SK-N-SH (cell line): ENCODE measurements at regions not wholly inside any gene's neighbourhood (a gene's known extent, or its start where the extent isn't known, plus 50 kb on each side); places are given as distances from the start of the nearest gene placed in this dataset.

ENCODE experiments used
- CTCF ChIA-PET: fragments of 300-600, 350-600 bp; formaldehyde crosslinking; extraction: SDS; loops from one replicate; lab custom pipeline; 2021; lab: Yijun Ruan, JAX
- POLR2A ChIA-PET: fragments of 350-600 bp; sonication (Branson Sonifier 250); formaldehyde crosslinking; extraction: SDS; loops from one replicate; lab custom pipeline; 2020; ENCODE audit warnings: antibody characterized with exemption, inconsistent platforms; lab: Yijun Ruan, JAX
- DNase-seq: peaks from one replicate; pipeline ENCODE4 v3.0.0; 2012
- H2AFZ ChIP-seq: fragments of 200-600 bp; sonication (generic); 2 replicates; pipeline ENCODE4 v1.8.1; 2016; ENCODE audit warnings: antibody characterized with exemption, mild to moderate bottlenecking, low read depth
- H3F3A ChIP-seq: fragments of 200-600 bp; sonication (generic); replicated peaks from 2 replicates; pipeline ENCODE3; 2016; ENCODE audit warnings: antibody characterized with exemption, mild to moderate bottlenecking; ENCODE audit not compliant: insufficient read depth
- H3K27ac ChIP-seq, 2 experiments: fragments of 200-500 bp in 1 of 2; fragments of 200-600 bp in 1 of 2; sonication (Bioruptor generic) in 1 of 2; sonication (generic), shearing (Covaris generic) in 1 of 2; 2 replicates each; pipeline versions ENCODE4 v1.5.1 to v1.6.1; 2014 to 2016; ENCODE audit warnings: low read depth in 2 of 2, inconsistent platforms in 1 of 2, low read length in 1 of 2, mild to moderate bottlenecking in 1 of 2, mixed read lengths in 1 of 2
- H3K27me3 ChIP-seq: fragments of 200-600 bp; sonication (generic), shearing (Covaris generic); 2 replicates; pipeline ENCODE4 v1.6.1; 2016; ENCODE audit warnings: mixed run types; ENCODE audit not compliant: insufficient read depth
- H3K36me3 ChIP-seq, 2 experiments: fragments of 200-500 bp in 1 of 2; fragments of 200-600 bp in 1 of 2; sonication (Bioruptor generic) in 1 of 2; sonication (generic) in 1 of 2; replicated peaks in 1 of 2; 2 replicates each; pipeline versions ENCODE3 to v1.5.1; 2014 to 2016; ENCODE audit warnings: low read length in 1 of 2, mild to moderate bottlenecking in 1 of 2; ENCODE audit not compliant: insufficient read depth in 2 of 2, control insufficient read depth in 1 of 2
- H3K4me1 ChIP-seq, 2 experiments: fragments of 200-500 bp in 1 of 2; fragments of 200-600 bp in 1 of 2; sonication (Bioruptor generic) in 1 of 2; sonication (generic), shearing (Covaris generic) in 1 of 2; 2 replicates each; pipeline versions ENCODE4 v1.5.1 to v1.6.1; 2014 to 2016; ENCODE audit warnings: low read depth in 1 of 2, low read length in 1 of 2, mixed run types in 1 of 2; ENCODE audit not compliant: insufficient read depth in 2 of 2, control insufficient read depth in 1 of 2
- H3K4me2 ChIP-seq: fragments of 200-600 bp; sonication (generic), shearing (Covaris generic); 2 replicates; pipeline ENCODE4 v1.6.1; 2017; ENCODE audit warnings: mixed run types
- H3K4me3 ChIP-seq, 2 experiments: fragments of 200-500 bp in 1 of 2; fragments of 200-600 bp in 1 of 2; sonication (Bioruptor generic) in 1 of 2; sonication (generic), shearing (Covaris generic) in 1 of 2; 2 replicates each; pipeline versions ENCODE4 v1.5.1 to v1.8.1; 2014 to 2016; ENCODE audit warnings: low read depth in 2 of 2, inconsistent platforms in 1 of 2, low read length in 1 of 2, mild to moderate bottlenecking in 1 of 2, mixed read lengths in 1 of 2, moderate library complexity in 1 of 2
- H3K79me2 ChIP-seq: fragments of 200-600 bp; sonication (generic); 2 replicates; pipeline ENCODE4 v1.8.1; 2017; ENCODE audit warnings: mild to moderate bottlenecking; ENCODE audit not compliant: insufficient read depth
- H3K9ac ChIP-seq: fragments of 200-600 bp; sonication (generic); 2 replicates; pipeline ENCODE4 v1.6.1; 2017; ENCODE audit warnings: mixed run types
- H3K9me2 ChIP-seq: fragments of 200-600 bp; sonication (generic); 2 replicates; pipeline ENCODE4 v1.6.1; 2017; ENCODE audit warnings: mixed run types
- H3K9me3 ChIP-seq: fragments of 200-600 bp; sonication (generic); 2 replicates; pipeline ENCODE4 v1.6.1; 2017; ENCODE audit warnings: mixed run types, mild to moderate bottlenecking, moderate library complexity
- H4K20me1 ChIP-seq: fragments of 200-600 bp; sonication (generic); 2 replicates; pipeline ENCODE4 v1.6.1; 2017; ENCODE audit warnings: mild to moderate bottlenecking, mixed run types; ENCODE audit not compliant: insufficient read depth
- CTCF ChIP-seq: fragments of 200-600 bp; sonication (generic); IDR thresholded peaks from 2 replicates; pipeline ENCODE4 v1.6.1; 2017; ENCODE audit warnings: antibody characterized with exemption, mild to moderate bottlenecking, moderate library complexity
- FOSL2 ChIP-seq: IDR thresholded peaks from 2 replicates; pipeline ENCODE4 v1.4.0; 2012; ENCODE audit warnings: low read depth, mild to moderate bottlenecking, moderate library complexity, borderline replicate concordance
- FOXJ3 ChIP-seq: sonication (generic); formaldehyde crosslinking; IDR thresholded peaks from 2 replicates; pipeline ENCODE4 v1.5.1; 2020; ENCODE audit warnings: mild to moderate bottlenecking, missing genetic modification reagents
- MEF2A ChIP-seq: IDR thresholded peaks from 2 replicates; pipeline ENCODE4 v1.4.0; 2012; ENCODE audit warnings: low read depth, borderline replicate concordance
- MXI1 ChIP-seq: IDR thresholded peaks from 2 replicates; pipeline ENCODE4 v1.6.1; 2012; ENCODE audit warnings: mild to moderate bottlenecking, low read depth, low read length, improper control_type of control experiment
- NFIC ChIP-seq: IDR thresholded peaks from 2 replicates; pipeline ENCODE4 v1.4.0; 2012; ENCODE audit warnings: borderline replicate concordance
- NRF1 ChIP-seq: IDR thresholded peaks from 2 replicates; pipeline ENCODE4 v1.6.1; 2012; ENCODE audit warnings: low read depth, mild to moderate bottlenecking, low read length
- RAD21 ChIP-seq: IDR thresholded peaks from 2 replicates; pipeline ENCODE4 v1.6.1; 2012; ENCODE audit warnings: mild to moderate bottlenecking, low read length
- RXRA ChIP-seq: IDR thresholded peaks from 2 replicates; pipeline ENCODE4 v1.4.0; 2012; ENCODE audit warnings: low read depth, mild to moderate bottlenecking, borderline replicate concordance
- SIN3A ChIP-seq: IDR thresholded peaks from 2 replicates; pipeline ENCODE4 v1.6.1; 2012; ENCODE audit warnings: low read depth, mild to moderate bottlenecking, low read length, moderate library complexity, borderline replicate concordance
- TAF1 ChIP-seq: IDR thresholded peaks from 2 replicates; pipeline ENCODE4 v1.6.1; 2012; ENCODE audit warnings: low read depth, mild to moderate bottlenecking, low read length, moderate library complexity, borderline replicate concordance
- USF2 ChIP-seq: fragments of 150-350 bp; IDR thresholded peaks from 2 replicates; pipeline ENCODE4 v1.6.1; 2017; ENCODE audit warnings: antibody characterized with exemption, low read length, low read depth, borderline replicate concordance
- ZBTB33 ChIP-seq: IDR thresholded peaks from 2 replicates; pipeline ENCODE4 v1.4.0; 2012; ENCODE audit warnings: low read depth, borderline replicate concordance
- WGBS: methylation state at CpG from one replicate; pipeline ENCODE4 v1.1.6; 2017; ENCODE audit warnings: low lambda C conversion rate; 5-methylcytosine and 5-hydroxymethylcytosine counted together
- TF ChIP-seq, protein P1 (sequence below): IDR thresholded peaks from 2 replicates; pipeline ENCODE4 v1.4.0; 2012; ENCODE audit warnings: low read depth, borderline replicate concordance
- TF ChIP-seq, protein P2 (sequence below): IDR thresholded peaks from 2 replicates; pipeline ENCODE4; 2012

GRCh38 chr9:107862323-107862722, 372.8 kb upstream of the KLF4 start:
- H3K9ac ChIP-seq, result no peak overlapping the region
- H3K79me2 ChIP-seq, result no peaks in the 10 kb centered on the region
- no peak overlapping the region for H2AFZ ChIP-seq
- H3K9me3 ChIP-seq, result no peaks in the 10 kb centered on the region
- DNase-seq, result no peak
- no peaks in the 10 kb centered on the region for H3K9me2 ChIP-seq
- H3K4me1 ChIP-seq, result no peaks in the 10 kb centered on the region
- H3K27ac ChIP-seq, result no peak overlapping the region
- H4K20me1 ChIP-seq, result no peaks in the 10 kb centered on the region
- no peaks in the 10 kb centered on the region for H3F3A ChIP-seq
- 47% methylated on average over 1 of the region's 1 CpG for WGBS
- TF ChIP-seq CTCF (no peak), TAF1 (no peak), NRF1 (no peak), MEF2A (no peak), FOXJ3 (no peak)
- TF ChIP-seq, protein P1, sequence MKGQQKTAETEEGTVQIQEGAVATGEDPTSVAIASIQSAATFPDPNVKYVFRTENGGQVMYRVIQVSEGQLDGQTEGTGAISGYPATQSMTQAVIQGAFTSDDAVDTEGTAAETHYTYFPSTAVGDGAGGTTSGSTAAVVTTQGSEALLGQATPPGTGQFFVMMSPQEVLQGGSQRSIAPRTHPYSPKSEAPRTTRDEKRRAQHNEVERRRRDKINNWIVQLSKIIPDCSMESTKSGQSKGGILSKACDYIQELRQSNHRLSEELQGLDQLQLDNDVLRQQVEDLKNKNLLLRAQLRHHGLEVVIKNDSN, result no peak
- no peaks in the 10 kb centered on the region for H3K36me3 ChIP-seq
- POLR2A ChIA-PET, result no interaction called here
- no peak overlapping the region for H3K4me2 ChIP-seq
- H3K4me3 ChIP-seq, result no peak overlapping the region
- peaks cover 3% of the 10 kb centered on the region; the same call in 1 of the 2 replicates for H3K27me3 ChIP-seq
- CTCF ChIA-PET, result no interaction called here

- 30% methylated on average over 3 of the region's 3 CpGs for WGBS
- Histone ChIP-seq H3K27me3 (no peaks in the 10 kb centered on the region; the same call in 1 of the 2 replicates), H3K4me1 (no peaks in the 10 kb centered on the region), H3K4me2 (no peak overlapping the region), H3K4me3 (no peak overlapping the region), H3K9me3 (no peaks in the 10 kb centered on the region), H2AFZ (no peak overlapping the region), H3K79me2 (no peaks in the 10 kb centered on the region), H3K9ac (no peak overlapping the region), H3K27ac (no peak overlapping the region), H3F3A (no peaks in the 10 kb centered on the region), H3K9me2 (no peaks in the 10 kb centered on the region), H3K36me3 (no peaks in the 10 kb centered on the region), H4K20me1 (no peaks in the 10 kb centered on the region)
- POLR2A ChIA-PET, result no interaction called here
- no peak for TF ChIP-seq RAD21
- no peak for TF ChIP-seq NFIC
- no peak for TF ChIP-seq RXRA
- TF ChIP-seq FOSL2, result no peak
- CTCF ChIA-PET, result no interaction called here
- DNase-seq, result no peak
Observed at GRCh38 chr9:107861075-107861474, 371.5 kb upstream of the KLF4 start.

GRCh38 chr9:107858260-107858659, 368.7 kb upstream of the KLF4 start:
- H2AFZ ChIP-seq, result no peak overlapping the region
- no peaks in the 10 kb centered on the region for H3K79me2 ChIP-seq
- H3K9ac ChIP-seq, result no peak overlapping the region
- no peaks in the 10 kb centered on the region for H3F3A ChIP-seq
- H3K4me3 ChIP-seq, result no peak overlapping the region
- H3K9me3 ChIP-seq, result no peaks in the 10 kb centered on the region
- H3K9me2 ChIP-seq, result no peaks in the 10 kb centered on the region
- ChIA-PET POLR2A (no interaction called here), CTCF (no interaction called here)
- H3K4me1 ChIP-seq, result no peaks in the 10 kb centered on the region
- H3K36me3 ChIP-seq, result no peaks in the 10 kb centered on the region
- WGBS, result 39% methylated on average over 7 of the region's 8 CpGs
- H3K27ac ChIP-seq, result no peak overlapping the region
- H3K27me3 ChIP-seq, result no peaks in the 10 kb centered on the region; the same call in 1 of the 2 replicates
- no peak for DNase-seq
- H4K20me1 ChIP-seq, result no peaks in the 10 kb centered on the region
- no peak overlapping the region for H3K4me2 ChIP-seq
- TF ChIP-seq FOSL2 (no peak), SIN3A (no peak), NRF1 (no peak), MXI1 (no peak), ZBTB33 (no peak), USF2 (no peak)
- TF ChIP-seq, protein P1, result no peak
- TF ChIP-seq, protein P2, sequence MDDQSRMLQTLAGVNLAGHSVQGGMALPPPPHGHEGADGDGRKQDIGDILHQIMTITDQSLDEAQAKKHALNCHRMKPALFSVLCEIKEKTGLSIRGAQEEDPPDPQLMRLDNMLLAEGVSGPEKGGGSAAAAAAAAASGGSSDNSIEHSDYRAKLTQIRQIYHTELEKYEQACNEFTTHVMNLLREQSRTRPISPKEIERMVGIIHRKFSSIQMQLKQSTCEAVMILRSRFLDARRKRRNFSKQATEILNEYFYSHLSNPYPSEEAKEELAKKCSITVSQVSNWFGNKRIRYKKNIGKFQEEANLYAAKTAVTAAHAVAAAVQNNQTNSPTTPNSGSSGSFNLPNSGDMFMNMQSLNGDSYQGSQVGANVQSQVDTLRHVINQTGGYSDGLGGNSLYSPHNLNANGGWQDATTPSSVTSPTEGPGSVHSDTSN, result no peak
